ENCODE measurements at regions not wholly inside any gene's neighbourhood (a gene's known extent, or its start where the extent isn't known, plus 50 kb on each side); places are given as distances from the start of the nearest gene placed in this dataset.

DNA sequence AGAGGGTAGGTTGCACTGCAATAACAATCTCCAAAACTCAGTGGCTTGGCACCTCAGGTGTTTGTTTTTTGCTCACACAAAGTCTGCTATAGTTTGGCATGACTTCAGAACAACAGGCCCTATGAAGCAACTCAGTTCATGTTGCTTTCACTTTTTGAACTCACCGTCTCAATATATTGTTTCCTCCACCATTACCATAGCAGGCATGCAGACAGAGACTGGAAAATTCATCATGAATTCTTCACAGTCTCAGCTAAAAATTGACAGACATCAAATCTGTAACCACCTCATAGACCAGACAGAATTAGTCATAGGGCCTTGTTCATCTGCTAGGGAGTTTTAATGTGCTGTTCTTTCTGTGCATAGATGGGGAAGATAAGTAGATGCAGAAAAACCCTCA lies 161.4 kb upstream of the POU1F1 start:
- TF ChIP-seq, protein P1, sequence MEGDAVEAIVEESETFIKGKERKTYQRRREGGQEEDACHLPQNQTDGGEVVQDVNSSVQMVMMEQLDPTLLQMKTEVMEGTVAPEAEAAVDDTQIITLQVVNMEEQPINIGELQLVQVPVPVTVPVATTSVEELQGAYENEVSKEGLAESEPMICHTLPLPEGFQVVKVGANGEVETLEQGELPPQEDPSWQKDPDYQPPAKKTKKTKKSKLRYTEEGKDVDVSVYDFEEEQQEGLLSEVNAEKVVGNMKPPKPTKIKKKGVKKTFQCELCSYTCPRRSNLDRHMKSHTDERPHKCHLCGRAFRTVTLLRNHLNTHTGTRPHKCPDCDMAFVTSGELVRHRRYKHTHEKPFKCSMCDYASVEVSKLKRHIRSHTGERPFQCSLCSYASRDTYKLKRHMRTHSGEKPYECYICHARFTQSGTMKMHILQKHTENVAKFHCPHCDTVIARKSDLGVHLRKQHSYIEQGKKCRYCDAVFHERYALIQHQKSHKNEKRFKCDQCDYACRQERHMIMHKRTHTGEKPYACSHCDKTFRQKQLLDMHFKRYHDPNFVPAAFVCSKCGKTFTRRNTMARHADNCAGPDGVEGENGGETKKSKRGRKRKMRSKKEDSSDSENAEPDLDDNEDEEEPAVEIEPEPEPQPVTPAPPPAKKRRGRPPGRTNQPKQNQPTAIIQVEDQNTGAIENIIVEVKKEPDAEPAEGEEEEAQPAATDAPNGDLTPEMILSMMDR (IDR thresholded peaks at IDR 0.05; ENCODE audit: borderline replicate concordance, extremely low read depth, low read length, poor library complexity, severe bottlenecking) = no peak
- TF ChIP-seq EZH2 (IDR thresholded peaks at IDR 0.05; ENCODE audit: borderline replicate concordance, low read depth, low read length, severe bottlenecking) = no peak

Data from DND-41 (cell line).